Activated CD8-positive, alpha-beta T cell treated with anti-CD3 and anti-CD28 coated beads for 36 hours (primary cell): ENCODE measurements at regions not wholly inside any gene's neighbourhood (a gene's known extent, or its start where the extent isn't known, plus 50 kb on each side); places are given as distances from the start of the nearest gene placed in this dataset.

Experiments used
- ATAC-seq: fragments of 200-7000 bp; cut with Tn5 transposase; one replicate; pipeline ENCODE4 v1.10.0; 2021; ENCODE audit warnings: mild to moderate bottlenecking, moderate library complexity
- CTCF ChIA-PET: fragments of 350-600 bp; sonication (Branson Sonifier 250); formaldehyde crosslinking; loops from one replicate; lab custom pipeline; 2021; ENCODE audit warnings: antibody characterized with exemption; lab: Charles Lee
- POLR2A ChIA-PET: fragments of 350-600 bp; sonication (Branson Sonifier 250); formaldehyde crosslinking; loops from one replicate; lab custom pipeline; 2021; ENCODE audit warnings: antibody characterized with exemption; lab: Charles Lee
- DNase-seq: peaks from one replicate; pipeline ENCODE4 v3.0.0-alpha.2; 2020
- H3K27ac Mint-ChIP-seq: one replicate; pipeline ENCODE4 v1.8.0; 2021; ENCODE audit warnings: mild to moderate bottlenecking, mixed read lengths
- H3K27me3 Mint-ChIP-seq: one replicate; pipeline ENCODE4 v1.8.0; 2021; ENCODE audit warnings: mixed read lengths
- H3K36me3 Mint-ChIP-seq: one replicate; pipeline ENCODE4 v1.8.0; 2021; ENCODE audit warnings: low read depth, mixed read lengths
- H3K4me1 Mint-ChIP-seq: one replicate; pipeline ENCODE4 v1.8.0; 2021; ENCODE audit warnings: low read depth, mixed read lengths
- H3K4me3 Mint-ChIP-seq: one replicate; pipeline ENCODE4 v1.8.0; 2021; ENCODE audit warnings: mild to moderate bottlenecking, moderate library complexity, mixed read lengths
- H3K9me3 Mint-ChIP-seq: one replicate; pipeline ENCODE4 v1.8.0; 2021; ENCODE audit warnings: mixed read lengths
- CTCF ChIP-seq: fragments of 200-600 bp; IDR thresholded peaks from one replicate; pipeline ENCODE4 v1.8.0; 2022; ENCODE audit warnings: antibody characterized with exemption, mild to moderate bottlenecking
- intact Hi-C: fragments of 100-400 bp; cut with micrococcal nuclease; formaldehyde crosslinking; loops from one replicate; pipeline ENCODE4 v1.10.0; 2022

- H3K27me3 Mint-ChIP-seq = no peaks in the 10 kb centered on the region
Observed at GRCh38 chr3:852033-852432, 240.8 kb upstream of the CNTN6 start.

GRCh38 chr3:853489-853888, 239.3 kb upstream of the CNTN6 start:
- POLR2A ChIA-PET = no interaction called here
- TF ChIP-seq CTCF = no peak
- no peaks in the 10 kb centered on the region for H3K36me3 Mint-ChIP-seq
- no peaks in the 10 kb centered on the region for H3K27me3 Mint-ChIP-seq
- DNase-seq (no peak), ATAC-seq (no peak)
- H3K4me3 Mint-ChIP-seq = no peak overlapping the region
- no peak overlapping the region for H3K27ac Mint-ChIP-seq
- CTCF ChIA-PET = no interaction called here
- intact Hi-C loops = no loop called here
- H3K4me1 Mint-ChIP-seq = no peaks in the 10 kb centered on the region
- H3K9me3 Mint-ChIP-seq = no peaks in the 10 kb centered on the region

More at GRCh38 chr3:852033-852432, 240.8 kb upstream of the CNTN6 start:
- intact Hi-C loops = no loop called here
- Mint-ChIP-seq H3K4me1 (no peaks in the 10 kb centered on the region), H3K9me3 (no peaks in the 10 kb centered on the region), H3K36me3 (no peaks in the 10 kb centered on the region), H3K4me3 (no peak overlapping the region), H3K27ac (no peak overlapping the region)
- ChIA-PET POLR2A (no interaction called here), CTCF (no interaction called here)
- no peak for TF ChIP-seq CTCF
- ATAC-seq (no peak), DNase-seq (no peak)

- Mint-ChIP-seq H3K36me3 (no peaks in the 10 kb centered on the region), H3K9me3 (no peaks in the 10 kb centered on the region), H3K4me1 (peaks cover 3% of the 10 kb centered on the region), H3K27ac (no peak overlapping the region), H3K27me3 (no peaks in the 10 kb centered on the region), H3K4me3 (no peak overlapping the region)
- CTCF ChIA-PET = no interaction called here
- ATAC-seq (no peak), DNase-seq (no peak)
- POLR2A ChIA-PET = no interaction called here
- no peak for TF ChIP-seq CTCF
- intact Hi-C loops = no loop called here
Observed at GRCh38 chr3:859135-859534, 233.7 kb upstream of the CNTN6 start.

GRCh38 chr3:861721-862120, 231.1 kb upstream of the CNTN6 start:
- H3K4me1 Mint-ChIP-seq = peaks cover 3% of the 10 kb centered on the region
- no peak overlapping the region for H3K4me3 Mint-ChIP-seq
- DNase-seq (no peak), ATAC-seq (peak; percentile 13)
- no peak for TF ChIP-seq CTCF
- ChIA-PET POLR2A (no interaction called here), CTCF (interaction anchor here (1.3 kb wide), 1 partner anchor 9 kb away, joined by 3 read pairs; no protein-coding TSS in a partner anchor)
- no peak overlapping the region for H3K27ac Mint-ChIP-seq
- no peaks in the 10 kb centered on the region for H3K9me3 Mint-ChIP-seq
- no peaks in the 10 kb centered on the region for H3K27me3 Mint-ChIP-seq
- H3K36me3 Mint-ChIP-seq = no peaks in the 10 kb centered on the region
- intact Hi-C loops = no loop called here

GRCh38 chr3:869269-869668, 223.6 kb upstream of the CNTN6 start:
- POLR2A ChIA-PET = no interaction called here
- no peak for TF ChIP-seq CTCF
- DNase-seq (no peak), ATAC-seq (no peak)
- Mint-ChIP-seq H3K36me3 (no peaks in the 10 kb centered on the region), H3K27ac (no peak overlapping the region), H3K9me3 (peaks cover 1% of the 10 kb centered on the region), H3K4me1 (no peaks in the 10 kb centered on the region), H3K4me3 (no peak overlapping the region), H3K27me3 (no peaks in the 10 kb centered on the region)
- intact Hi-C loops = no loop called here
- CTCF ChIA-PET = no interaction called here
